Hypothalamus (tissue), 51 donors: ENCODE measurements at regions not wholly inside any gene's neighbourhood (a gene's known extent, or its start where the extent isn't known, plus 50 kb on each side); places are given as distances from the start of the nearest gene placed in this dataset.
"Not testable (repeated sequence)": the region's sequence is repeated elsewhere in the genome, so short reads cannot be mapped to it uniquely, and the experiment has no call there.

ENCODE experiments used
- DNase-seq, 51 donors: peaks; one replicate each; lab custom pipeline; 2025; lab: John Stamatoyannopoulos, UW

GRCh38 chr12:88922816-88923215 lies 342.5 kb upstream of the KITLG start:
- no peak for DNase-seq

GRCh38 chr12:88921890-88922532 lies 341.7 kb upstream of the KITLG start:
- DNase-seq = no peak

- no peak for DNase-seq
Observed at GRCh38 chr12:88921434-88921833, 341.2 kb upstream of the KITLG start.

GRCh38 chr12:88918161-88918560 lies 337.9 kb upstream of the KITLG start:
- no peak for DNase-seq

GRCh38 chr12:88914967-88915366 lies 334.7 kb upstream of the KITLG start:
- DNase-seq = no peak

GRCh38 chr12:88909510-88909909 lies 329.2 kb upstream of the KITLG start:
- DNase-seq = no peak

- DNase-seq = no peak
Observed at GRCh38 chr12:88908345-88908744, 328.1 kb upstream of the KITLG start.

- DNase-seq = no peak
Observed at GRCh38 chr12:88904705-88905104, 324.4 kb upstream of the KITLG start.

GRCh38 chr12:88903333-88903732 lies 323.1 kb upstream of the KITLG start:
- DNase-seq = no peak

- no peak for DNase-seq
Observed at GRCh38 chr12:88897723-88898122, 317.5 kb upstream of the KITLG start.

- DNase-seq = no peak
Observed at GRCh38 chr12:88896958-88897357, 316.7 kb upstream of the KITLG start.

- DNase-seq = no peak
Observed at GRCh38 chr12:88895634-88896033, 315.4 kb upstream of the KITLG start.

- no peak for DNase-seq
Observed at GRCh38 chr12:88893801-88894200, 313.5 kb upstream of the KITLG start.

- DNase-seq = not testable (repeated sequence)
Observed at GRCh38 chr12:88891434-88891833, 311.2 kb upstream of the KITLG start.

GRCh38 chr12:88889326-88890110 lies 309.2 kb upstream of the KITLG start:
- DNase-seq = no peak

GRCh38 chr12:88884600-88884999 lies 304.3 kb upstream of the KITLG start:
- no peak for DNase-seq

GRCh38 chr12:88882662-88883061 lies 302.4 kb upstream of the KITLG start:
- no peak for DNase-seq

- DNase-seq = no peak
Observed at GRCh38 chr12:88880051-88880450, 299.8 kb upstream of the KITLG start.

GRCh38 chr12:88878295-88878694 lies 298.0 kb upstream of the KITLG start:
- DNase-seq = no peak

GRCh38 chr12:88876857-88877256 lies 296.6 kb upstream of the KITLG start:
- DNase-seq = no peak

GRCh38 chr12:88870000-88870737 lies 289.9 kb upstream of the KITLG start:
- no peak for DNase-seq

- DNase-seq = no peak
Observed at GRCh38 chr12:88868050-88868449, 287.8 kb upstream of the KITLG start.
